ENCODE measurements at regions not wholly inside any gene's neighbourhood (a gene's known extent, or its start where the extent isn't known, plus 50 kb on each side); places are given as distances from the start of the nearest gene placed in this dataset.

DNA sequence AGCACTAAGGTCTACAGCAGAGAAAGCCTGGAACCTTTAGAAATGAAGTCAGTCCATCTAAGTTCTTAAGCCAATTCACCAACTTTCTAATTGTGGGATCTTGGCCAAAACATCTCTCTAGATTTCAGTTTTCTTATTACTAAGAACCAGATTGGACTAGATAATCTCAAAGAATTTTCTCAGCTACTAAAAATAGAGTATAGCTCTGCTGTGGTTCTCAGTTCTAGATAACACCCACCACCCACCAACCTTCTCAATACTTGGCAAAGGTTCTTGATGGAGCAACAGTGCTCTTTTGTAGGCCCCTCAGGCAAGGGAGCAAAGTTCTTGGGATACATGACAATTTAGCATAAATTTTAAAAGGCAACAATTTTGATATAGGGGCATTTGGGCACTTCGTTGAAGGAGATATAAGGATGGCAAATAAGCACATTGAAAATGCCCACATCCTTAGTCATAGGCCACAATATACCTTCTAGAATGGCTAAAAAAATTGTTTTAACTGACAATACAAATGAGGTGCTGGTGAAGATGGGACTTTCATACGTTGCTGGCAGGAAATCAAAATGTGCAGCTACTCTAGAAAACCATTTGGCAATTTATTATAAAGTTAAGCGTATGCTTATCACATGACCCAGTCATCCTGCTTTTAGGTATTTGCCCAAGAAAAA is 74.4 kb upstream of the TMEM132E start:
- TF ChIP-seq POLR2A (IDR thresholded peaks at IDR 0.05) (no peak), CTCF (IDR thresholded peaks at IDR 0.05) (no peak)

All from heart left ventricle (tissue), 13 donors.